Psoas muscle (tissue), 7 donors: ENCODE measurements at regions not wholly inside any gene's neighbourhood (a gene's known extent, or its start where the extent isn't known, plus 50 kb on each side); places are given as distances from the start of the nearest gene placed in this dataset.

Source experiments
- ATAC-seq, 4 donors: fragments of 200-7000 bp; cut with Tn5 transposase; one replicate each; pipeline ENCODE4 v1.9.1; 2020; ENCODE audit warnings: moderate library complexity in 3 of 4, mild to moderate bottlenecking in 2 of 4
- DNase-seq, 2 donors: peaks; one replicate each; pipeline ENCODE4 v3.0.0-alpha.2; 2020
- H3K27ac ChIP-seq: fragments of 200-600 bp; one replicate; pipeline ENCODE4 v1.8.0; 2022
- H3K27me3 ChIP-seq, 3 donors: fragments of 200-600 bp in 1 of 3; one replicate each; pipeline versions ENCODE4 v1.6.1 to v1.8.0; 2013 to 2022; ENCODE audit warnings: low read length in 2 of 3, mild to moderate bottlenecking in 2 of 3, moderate library complexity in 1 of 3; ENCODE audit not compliant: insufficient read depth in 3 of 3
- H3K36me3 ChIP-seq, 2 donors: fragments of 200-600 bp in 1 of 2; one replicate each; pipeline versions ENCODE4 v1.6.1 to v1.8.0; 2013 to 2022; ENCODE audit warnings: low read depth in 1 of 2, mild to moderate bottlenecking in 1 of 2, moderate library complexity in 1 of 2; ENCODE audit not compliant: insufficient read depth in 1 of 2
- H3K4me1 ChIP-seq: fragments of 200-600 bp; one replicate; pipeline ENCODE4 v1.8.0; 2022
- H3K4me3 ChIP-seq: fragments of 200-600 bp; one replicate; pipeline ENCODE4 v1.8.0; 2022; ENCODE audit warnings: mild to moderate bottlenecking
- H3K9me3 ChIP-seq: fragments of 200-600 bp; one replicate; pipeline ENCODE4 v1.8.0; 2022
- WGBS, 3 donors: extraction: QIAGEN DNeasy Blood & Tissue Kit; methylation state at CpG; one replicate each; pipeline versions ENCODE4 v1.1.6 to v1.1.7; 2013; 5-methylcytosine and 5-hydroxymethylcytosine counted together
- intact Hi-C, 2 donors: fragments of 100-400 bp; cut with DNase I; formaldehyde crosslinking; loops; one replicate each; pipeline versions ENCODE4 v1.11.0 to v1.14.2; 2022
- TF ChIP-seq, protein P1 (sequence below): fragments of 200-600 bp; IDR thresholded peaks from one replicate; pipeline ENCODE4 v1.8.0; 2022; ENCODE audit warnings: antibody characterized with exemption
- donor health status: healthy with polysubstance abuse.
- donor health status: DM: no; HTN: no; CAD: no; lungs with moderate emphysema.
- donor health status: Bipolar disorder and iron deficiency.
- donor health status: healthy.
- donor health status: DM: yes; HTN: yes; CAD: no.
- donor health status: DM: no; HTN: no; CAD: no.
- donor health status: DM: yes; HTN: yes; CAD: no.

GRCh38 chr16:63925221-63925620, 1196.6 kb downstream of the CDH11 start:
- no peaks in the 10 kb centered on the region for H3K27me3 ChIP-seq
- TF ChIP-seq, protein P1, sequence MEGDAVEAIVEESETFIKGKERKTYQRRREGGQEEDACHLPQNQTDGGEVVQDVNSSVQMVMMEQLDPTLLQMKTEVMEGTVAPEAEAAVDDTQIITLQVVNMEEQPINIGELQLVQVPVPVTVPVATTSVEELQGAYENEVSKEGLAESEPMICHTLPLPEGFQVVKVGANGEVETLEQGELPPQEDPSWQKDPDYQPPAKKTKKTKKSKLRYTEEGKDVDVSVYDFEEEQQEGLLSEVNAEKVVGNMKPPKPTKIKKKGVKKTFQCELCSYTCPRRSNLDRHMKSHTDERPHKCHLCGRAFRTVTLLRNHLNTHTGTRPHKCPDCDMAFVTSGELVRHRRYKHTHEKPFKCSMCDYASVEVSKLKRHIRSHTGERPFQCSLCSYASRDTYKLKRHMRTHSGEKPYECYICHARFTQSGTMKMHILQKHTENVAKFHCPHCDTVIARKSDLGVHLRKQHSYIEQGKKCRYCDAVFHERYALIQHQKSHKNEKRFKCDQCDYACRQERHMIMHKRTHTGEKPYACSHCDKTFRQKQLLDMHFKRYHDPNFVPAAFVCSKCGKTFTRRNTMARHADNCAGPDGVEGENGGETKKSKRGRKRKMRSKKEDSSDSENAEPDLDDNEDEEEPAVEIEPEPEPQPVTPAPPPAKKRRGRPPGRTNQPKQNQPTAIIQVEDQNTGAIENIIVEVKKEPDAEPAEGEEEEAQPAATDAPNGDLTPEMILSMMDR, result no peak
- 68 to 76% (median 70%) methylated on average over 5 of the region's 5 CpGs for WGBS, 3 donors
- no peaks in the 10 kb centered on the region for H3K9me3 ChIP-seq
- no peak overlapping the region for H3K27ac ChIP-seq
- no peaks in the 10 kb centered on the region for H3K4me1 ChIP-seq
- no peak for DNase-seq
- H3K36me3 ChIP-seq, result no peaks in the 10 kb centered on the region
- intact Hi-C loops, result no loop called here
- ATAC-seq, result no peak
- H3K4me3 ChIP-seq, result no peak overlapping the region

DNA sequence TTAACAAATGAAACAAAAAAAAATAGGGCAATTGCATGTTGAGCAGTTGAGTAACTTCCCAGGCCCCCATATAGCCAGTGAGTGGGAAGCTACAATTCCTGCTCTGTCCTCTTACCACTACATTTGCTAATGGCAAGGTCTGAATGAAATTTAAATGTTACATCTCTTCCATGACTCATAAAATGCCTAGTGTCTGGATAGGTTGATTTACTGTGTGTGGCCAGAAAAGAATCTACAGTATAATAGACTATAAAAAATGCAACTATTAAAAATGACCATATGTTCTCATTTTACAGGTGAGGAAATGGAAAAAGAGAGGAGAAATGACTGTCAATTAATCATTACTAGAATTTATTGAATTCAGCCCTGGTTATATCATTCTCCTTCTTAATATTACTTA, 1199.3 kb downstream of the CDH11 start:
- H3K9me3 ChIP-seq, result no peaks in the 10 kb centered on the region
- no peak for ATAC-seq
- TF ChIP-seq, protein P1, result no peak
- no peak for DNase-seq
- intact Hi-C loops, result no loop called here
- no peaks in the 10 kb centered on the region for H3K27me3 ChIP-seq
- no peaks in the 10 kb centered on the region for H3K4me1 ChIP-seq
- no peak overlapping the region for H3K4me3 ChIP-seq
- H3K36me3 ChIP-seq, result no peaks in the 10 kb centered on the region
- no peak overlapping the region for H3K27ac ChIP-seq

DNA sequence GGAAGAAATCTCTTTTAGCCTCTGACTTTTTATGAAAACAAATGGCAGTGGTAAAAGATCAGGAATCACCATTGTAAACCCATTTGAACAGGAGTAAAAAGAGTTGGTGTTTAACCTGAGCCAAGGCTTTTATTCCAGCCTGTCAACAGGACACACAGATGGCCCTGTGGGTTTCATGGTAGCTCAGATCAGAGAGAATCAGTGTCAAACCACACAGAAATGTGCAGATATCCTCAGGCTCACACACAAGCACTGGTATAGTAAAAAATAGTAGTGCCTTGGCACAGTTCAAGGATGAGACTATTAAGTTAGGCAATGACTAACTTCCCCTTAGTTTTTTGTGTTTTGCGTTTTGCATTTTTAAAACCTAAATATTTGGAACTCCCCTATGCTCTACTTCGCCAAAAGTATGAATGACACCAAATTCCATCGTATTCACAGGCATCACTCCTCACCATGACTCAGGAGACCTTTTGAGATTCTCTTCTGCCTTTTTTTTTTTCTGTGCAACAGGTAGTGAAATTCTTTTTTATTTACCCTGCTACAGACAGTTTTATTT, 1200.0 kb downstream of the CDH11 start:
- Histone ChIP-seq H3K27ac (no peak overlapping the region), H3K4me1 (no peaks in the 10 kb centered on the region), H3K9me3 (no peaks in the 10 kb centered on the region), H3K4me3 (no peak overlapping the region), H3K36me3 (no peaks in the 10 kb centered on the region), H3K27me3 (no peaks in the 10 kb centered on the region)
- intact Hi-C loops, result no loop called here
- no peak for DNase-seq
- whole genome bisulfite sequencing, 3 donors, result 72 to 76% (median 74%) methylated on average over 3 of the region's 3 CpGs
- TF ChIP-seq, protein P1, result no peak
- no peak for ATAC-seq

- intact Hi-C loops, result no loop called here
- ATAC-seq (no peak), DNase-seq (no peak)
- no peaks in the 10 kb centered on the region for H3K4me1 ChIP-seq
- H3K27ac ChIP-seq, result no peak overlapping the region
- H3K4me3 ChIP-seq, result no peak overlapping the region
- no peaks in the 10 kb centered on the region for H3K9me3 ChIP-seq
- TF ChIP-seq, protein P1, result no peak
- H3K36me3 ChIP-seq, result no peaks in the 10 kb centered on the region
- WGBS, 3 donors, result 86 to 95% (median 91%) methylated on average over 1 of the region's 1 CpG
- H3K27me3 ChIP-seq, result no peaks in the 10 kb centered on the region
Observed at GRCh38 chr16:63913290-63913689, 1208.6 kb downstream of the CDH11 start.

DNA sequence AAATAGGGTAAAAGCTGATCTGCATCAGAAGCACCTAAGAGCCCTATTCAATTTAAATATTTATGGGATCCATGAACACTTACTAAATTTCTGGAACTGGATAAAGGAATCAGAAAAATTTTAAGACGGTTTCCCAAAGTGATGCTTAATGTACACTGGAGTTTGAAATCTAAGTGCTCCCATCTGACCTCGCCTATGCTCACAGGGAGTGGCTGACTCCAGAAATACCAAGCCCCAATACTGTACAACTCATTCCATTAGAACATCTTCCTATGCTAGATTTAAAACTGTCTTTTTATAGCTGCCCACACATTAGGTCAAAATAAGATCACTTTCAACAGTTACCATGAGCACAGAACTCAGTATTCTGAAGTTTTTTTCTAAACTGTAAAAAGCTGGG, 1214.6 kb downstream of the CDH11 start:
- WGBS, 3 donors, result 71 to 78% (median 77%) methylated on average over 2 of the region's 2 CpGs
- no peaks in the 10 kb centered on the region for H3K36me3 ChIP-seq
- H3K27me3 ChIP-seq, result no peaks in the 10 kb centered on the region
- no peak for ATAC-seq
- no peak for DNase-seq
- no peak overlapping the region for H3K4me3 ChIP-seq
- intact Hi-C loops, result no loop called here
- no peaks in the 10 kb centered on the region for H3K9me3 ChIP-seq
- no peak overlapping the region for H3K27ac ChIP-seq
- TF ChIP-seq, protein P1, result no peak
- no peaks in the 10 kb centered on the region for H3K4me1 ChIP-seq
